Glutamatergic neuron (in vitro differentiated cells): ENCODE measurements at regions not wholly inside any gene's neighbourhood (a gene's known extent, or its start where the extent isn't known, plus 50 kb on each side); places are given as distances from the start of the nearest gene placed in this dataset.

Source experiments
- DNase-seq: peaks from one replicate; pipeline ENCODE4 v3.0.0; 2022
- H3K27ac Mint-ChIP-seq: one replicate; pipeline ENCODE4 v1.8.0; 2020; ENCODE audit warnings: mild to moderate bottlenecking, mixed read lengths, inconsistent platforms; ENCODE audit not compliant: unreplicated experiment
- H3K27me3 Mint-ChIP-seq: one replicate; pipeline ENCODE4 v1.8.0; 2020; ENCODE audit warnings: mild to moderate bottlenecking, moderate library complexity, mixed read lengths, inconsistent platforms; ENCODE audit not compliant: unreplicated experiment
- H3K36me3 Mint-ChIP-seq: one replicate; pipeline ENCODE4 v1.8.0; 2020; ENCODE audit warnings: mild to moderate bottlenecking, mixed read lengths, inconsistent platforms; ENCODE audit not compliant: unreplicated experiment
- H3K4me1 Mint-ChIP-seq: one replicate; pipeline ENCODE4 v1.8.0; 2020; ENCODE audit warnings: mild to moderate bottlenecking, low read depth, mixed read lengths, inconsistent platforms; ENCODE audit not compliant: unreplicated experiment
- H3K4me3 Mint-ChIP-seq: one replicate; pipeline ENCODE4 v1.8.0; 2020; ENCODE audit warnings: mild to moderate bottlenecking, mixed read lengths, inconsistent platforms; ENCODE audit not compliant: unreplicated experiment
- H3K9me3 Mint-ChIP-seq: one replicate; pipeline ENCODE4 v1.8.0; 2020; ENCODE audit warnings: mild to moderate bottlenecking, moderate library complexity, mixed read lengths, inconsistent platforms; ENCODE audit not compliant: unreplicated experiment
- TF ChIP-seq, protein P1 (sequence below): fragments of 200-600 bp; sonication (generic); IDR thresholded peaks from one replicate; pipeline ENCODE4 v1.5.0; 2021; ENCODE audit not compliant: partially characterized antibody, unreplicated experiment

DNA sequence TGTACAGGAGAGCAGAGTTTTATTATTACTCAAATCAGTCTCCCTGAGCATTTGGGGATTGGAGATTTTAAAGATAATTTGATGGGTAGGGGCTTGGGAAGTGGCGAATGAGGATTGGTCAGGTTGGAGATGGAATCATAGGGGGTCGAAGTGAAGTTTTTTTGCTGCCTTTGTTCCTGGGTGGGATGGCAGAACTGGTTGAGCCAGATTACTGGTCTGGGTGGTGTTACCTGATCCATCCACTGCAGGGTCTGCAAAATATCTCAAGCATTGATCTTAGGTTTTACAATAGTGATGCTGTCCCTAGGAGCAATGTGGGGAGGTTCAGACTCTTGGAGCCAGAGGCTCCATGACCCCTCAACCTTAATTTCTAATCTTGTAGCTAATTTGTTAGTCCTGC, 108.8 kb downstream of the BACH1 start:
- DNase-seq, result no peak
- H3K27ac Mint-ChIP-seq, result no peak overlapping the region
- H3K4me1 Mint-ChIP-seq, result no peaks in the 10 kb centered on the region

DNA sequence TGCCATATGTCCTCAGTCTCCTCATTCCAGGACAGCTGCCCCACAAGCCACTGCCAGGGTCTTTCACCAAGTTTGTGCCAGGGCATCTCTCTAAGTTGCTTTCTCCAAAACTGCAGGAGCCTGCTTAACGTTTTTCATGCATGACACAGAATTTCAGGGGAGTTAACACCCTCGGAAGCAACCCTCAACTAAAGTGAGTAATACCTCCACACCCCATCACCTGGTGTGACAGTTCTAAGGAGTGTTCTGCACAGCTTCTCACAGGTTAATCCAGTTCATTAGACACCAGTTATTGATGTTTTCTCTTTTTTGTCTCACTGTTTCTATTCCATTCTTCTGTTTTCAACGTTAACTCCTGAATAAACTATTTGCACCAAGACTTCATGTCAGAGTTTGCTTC, 115.0 kb downstream of the BACH1 start:
- TF ChIP-seq, protein P1, sequence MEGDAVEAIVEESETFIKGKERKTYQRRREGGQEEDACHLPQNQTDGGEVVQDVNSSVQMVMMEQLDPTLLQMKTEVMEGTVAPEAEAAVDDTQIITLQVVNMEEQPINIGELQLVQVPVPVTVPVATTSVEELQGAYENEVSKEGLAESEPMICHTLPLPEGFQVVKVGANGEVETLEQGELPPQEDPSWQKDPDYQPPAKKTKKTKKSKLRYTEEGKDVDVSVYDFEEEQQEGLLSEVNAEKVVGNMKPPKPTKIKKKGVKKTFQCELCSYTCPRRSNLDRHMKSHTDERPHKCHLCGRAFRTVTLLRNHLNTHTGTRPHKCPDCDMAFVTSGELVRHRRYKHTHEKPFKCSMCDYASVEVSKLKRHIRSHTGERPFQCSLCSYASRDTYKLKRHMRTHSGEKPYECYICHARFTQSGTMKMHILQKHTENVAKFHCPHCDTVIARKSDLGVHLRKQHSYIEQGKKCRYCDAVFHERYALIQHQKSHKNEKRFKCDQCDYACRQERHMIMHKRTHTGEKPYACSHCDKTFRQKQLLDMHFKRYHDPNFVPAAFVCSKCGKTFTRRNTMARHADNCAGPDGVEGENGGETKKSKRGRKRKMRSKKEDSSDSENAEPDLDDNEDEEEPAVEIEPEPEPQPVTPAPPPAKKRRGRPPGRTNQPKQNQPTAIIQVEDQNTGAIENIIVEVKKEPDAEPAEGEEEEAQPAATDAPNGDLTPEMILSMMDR, result no peak
- no peak overlapping the region for H3K27ac Mint-ChIP-seq
- no peaks in the 10 kb centered on the region for H3K9me3 Mint-ChIP-seq
- no peaks in the 10 kb centered on the region for H3K4me1 Mint-ChIP-seq
- DNase-seq, result no peak
- H3K36me3 Mint-ChIP-seq, result no peaks in the 10 kb centered on the region
- H3K27me3 Mint-ChIP-seq, result no peaks in the 10 kb centered on the region
- H3K4me3 Mint-ChIP-seq, result no peak overlapping the region

More for the DNA sequence above, 108.8 kb downstream of the BACH1 start:
- Mint-ChIP-seq H3K36me3 (peaks cover 5% of the 10 kb centered on the region), H3K27me3 (no peaks in the 10 kb centered on the region), H3K9me3 (peaks cover 3% of the 10 kb centered on the region), H3K4me3 (no peak overlapping the region)
- TF ChIP-seq, protein P1, result no peak

DNA sequence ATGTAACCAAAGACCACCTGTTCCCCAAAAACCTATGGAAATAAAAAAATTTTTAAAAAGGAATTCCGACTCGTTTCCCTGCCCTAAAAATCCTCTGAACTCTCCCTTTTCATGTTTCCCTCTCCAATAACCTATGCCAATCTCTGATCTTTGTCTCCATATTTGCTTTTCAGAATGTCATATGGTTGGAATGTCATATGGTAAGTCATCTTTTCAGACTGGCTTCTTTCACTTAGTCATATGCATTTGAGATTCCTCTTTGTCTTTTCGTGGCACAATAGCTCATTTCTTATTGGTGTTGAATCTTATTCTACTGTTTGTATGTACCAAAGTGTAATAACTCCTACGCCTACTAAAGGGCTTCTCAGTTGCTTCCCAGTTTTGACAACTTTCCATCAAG, 117.5 kb downstream of the BACH1 start:
- H3K9me3 Mint-ChIP-seq, result no peaks in the 10 kb centered on the region
- no peak overlapping the region for H3K27ac Mint-ChIP-seq
- H3K36me3 Mint-ChIP-seq, result no peaks in the 10 kb centered on the region
- TF ChIP-seq, protein P1, result no peak
- H3K27me3 Mint-ChIP-seq, result no peaks in the 10 kb centered on the region
- DNase-seq, result no peak
- no peaks in the 10 kb centered on the region for H3K4me1 Mint-ChIP-seq
- H3K4me3 Mint-ChIP-seq, result no peak overlapping the region

DNA sequence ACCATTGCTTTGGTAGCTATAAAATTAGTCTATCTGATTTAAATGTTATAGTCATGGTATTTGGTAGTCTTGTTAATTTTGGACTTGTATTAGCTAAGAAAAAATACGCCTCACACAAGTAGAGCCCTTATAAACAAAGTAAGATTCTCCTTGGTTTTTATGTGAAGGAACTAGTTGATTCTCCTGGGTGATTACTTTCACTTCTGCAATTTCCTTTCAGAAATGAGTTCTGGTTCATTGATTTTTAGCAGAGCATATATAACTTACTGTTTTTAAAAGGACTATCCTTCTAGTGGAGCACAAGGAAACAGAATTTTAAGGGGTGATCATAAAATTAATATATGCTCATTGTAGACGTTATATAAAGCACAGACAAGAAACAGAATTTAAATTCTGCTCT, 120.1 kb downstream of the BACH1 start:
- H3K4me3 Mint-ChIP-seq, result no peak overlapping the region
- TF ChIP-seq, protein P1, result no peak
- H3K27ac Mint-ChIP-seq, result no peak overlapping the region
- no peak for DNase-seq
- H3K27me3 Mint-ChIP-seq, result peaks cover 3% of the 10 kb centered on the region
- H3K36me3 Mint-ChIP-seq, result no peaks in the 10 kb centered on the region
- peaks cover 10% of the 10 kb centered on the region for H3K4me1 Mint-ChIP-seq
- peaks cover 3% of the 10 kb centered on the region for H3K9me3 Mint-ChIP-seq

DNA sequence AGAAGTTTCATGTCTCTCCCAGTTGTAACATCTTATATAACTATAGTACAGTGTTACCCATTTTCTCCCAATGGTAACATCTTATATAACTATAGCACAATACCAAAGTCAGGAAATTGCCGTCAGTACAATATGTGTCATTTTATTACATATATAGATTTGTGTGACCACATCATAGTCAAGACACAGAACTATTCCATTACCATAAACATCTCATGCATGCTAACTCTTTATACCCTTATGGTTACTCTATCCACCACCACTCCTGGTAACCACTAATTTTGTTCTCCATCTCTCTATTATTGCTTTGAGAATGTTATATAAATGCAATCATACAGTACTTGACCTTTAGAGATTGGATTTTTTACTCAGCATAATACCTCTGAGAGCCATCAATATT, 120.7 kb downstream of the BACH1 start:
- no peaks in the 10 kb centered on the region for H3K36me3 Mint-ChIP-seq
- no peak overlapping the region for H3K27ac Mint-ChIP-seq
- no peak overlapping the region for H3K4me3 Mint-ChIP-seq
- peaks cover 3% of the 10 kb centered on the region for H3K9me3 Mint-ChIP-seq
- TF ChIP-seq, protein P1, result no peak
- peaks cover 3% of the 10 kb centered on the region for H3K27me3 Mint-ChIP-seq
- peaks cover 12% of the 10 kb centered on the region for H3K4me1 Mint-ChIP-seq
- DNase-seq, result no peak
